GM18868 (cell line): ENCODE measurements at regions not wholly inside any gene's neighbourhood (a gene's known extent, or its start where the extent isn't known, plus 50 kb on each side); places are given as distances from the start of the nearest gene placed in this dataset.
"Not testable (repeated sequence)": the region's sequence is repeated elsewhere in the genome, so short reads cannot be mapped to it uniquely, and the experiment has no call there.

Source experiments
- ATAC-seq: cut with Tn5 transposase; IDR thresholded peaks from one replicate; pipeline ENCODE4 v1.9.1; 2021; ENCODE audit warnings: mild to moderate bottlenecking, moderate library complexity; ENCODE audit not compliant: unreplicated experiment

- ATAC-seq = no peak
These were observed 322.8 kb upstream of the FAT1 start for GRCh38 chr4:187046471-187046870.

- ATAC-seq = no peak
These were observed 335.4 kb upstream of the FAT1 start for GRCh38 chr4:187059021-187059420.

- no peak for ATAC-seq
These were observed 336.2 kb upstream of the FAT1 start for GRCh38 chr4:187059895-187060294.

- no peak for ATAC-seq
These were observed 336.9 kb upstream of the FAT1 start for GRCh38 chr4:187060551-187060950.

- ATAC-seq = no peak
These were observed 339.6 kb upstream of the FAT1 start for GRCh38 chr4:187063251-187063650.

GRCh38 chr4:187064033-187064432 lies 340.4 kb upstream of the FAT1 start:
- ATAC-seq = no peak

GRCh38 chr4:187065396-187065795 lies 341.7 kb upstream of the FAT1 start:
- ATAC-seq = no peak

GRCh38 chr4:187065806-187066205 lies 342.1 kb upstream of the FAT1 start:
- ATAC-seq = no peak

- no peak for ATAC-seq
These were observed 345.7 kb upstream of the FAT1 start for GRCh38 chr4:187069398-187069797.

GRCh38 chr4:187070158-187070557 lies 346.5 kb upstream of the FAT1 start:
- ATAC-seq = no peak

GRCh38 chr4:187070740-187071139 lies 347.1 kb upstream of the FAT1 start:
- ATAC-seq = no peak

GRCh38 chr4:187071946-187072600 lies 348.4 kb upstream of the FAT1 start:
- ATAC-seq = no peak

- no peak for ATAC-seq
These were observed 350.2 kb upstream of the FAT1 start for GRCh38 chr4:187073820-187074219.

- no peak for ATAC-seq
These were observed 351.9 kb upstream of the FAT1 start for GRCh38 chr4:187075514-187075913.

- ATAC-seq = no peak
These were observed 354.2 kb upstream of the FAT1 start for GRCh38 chr4:187077744-187078401.

GRCh38 chr4:187084701-187085100 lies 361.0 kb upstream of the FAT1 start:
- no peak for ATAC-seq

GRCh38 chr4:187085339-187085738 lies 361.7 kb upstream of the FAT1 start:
- ATAC-seq = no peak

GRCh38 chr4:187086151-187086550 lies 362.5 kb upstream of the FAT1 start:
- no peak for ATAC-seq

- ATAC-seq = no peak
These were observed 364.6 kb upstream of the FAT1 start for GRCh38 chr4:187088070-187088799.

GRCh38 chr4:187090401-187090800 lies 366.7 kb upstream of the FAT1 start:
- no peak for ATAC-seq

GRCh38 chr4:187090832-187091231 lies 367.2 kb upstream of the FAT1 start:
- ATAC-seq = not testable (repeated sequence)

GRCh38 chr4:187094144-187094543 lies 370.5 kb upstream of the FAT1 start:
- ATAC-seq = no peak
